Renal cortex interstitium (tissue), 11 donors: ENCODE measurements at regions not wholly inside any gene's neighbourhood (a gene's known extent, or its start where the extent isn't known, plus 50 kb on each side); places are given as distances from the start of the nearest gene placed in this dataset.

ENCODE experiments used
- DNase-seq, 11 donors: peaks; one replicate each; pipeline ENCODE4 v3.0.0-alpha.2; 2013; ENCODE audit warnings: low read depth in 9 of 11, low spot score in 4 of 11; ENCODE audit errors: extremely low read depth in 1 of 11

GRCh38 chr12:67519484-67520433 is 128.8 kb upstream of the DYRK2 start:
- DNase-seq = no peak

- DNase-seq = no peak
Measured at GRCh38 chr12:67520606-67521005, 127.9 kb upstream of the DYRK2 start.

DNA sequence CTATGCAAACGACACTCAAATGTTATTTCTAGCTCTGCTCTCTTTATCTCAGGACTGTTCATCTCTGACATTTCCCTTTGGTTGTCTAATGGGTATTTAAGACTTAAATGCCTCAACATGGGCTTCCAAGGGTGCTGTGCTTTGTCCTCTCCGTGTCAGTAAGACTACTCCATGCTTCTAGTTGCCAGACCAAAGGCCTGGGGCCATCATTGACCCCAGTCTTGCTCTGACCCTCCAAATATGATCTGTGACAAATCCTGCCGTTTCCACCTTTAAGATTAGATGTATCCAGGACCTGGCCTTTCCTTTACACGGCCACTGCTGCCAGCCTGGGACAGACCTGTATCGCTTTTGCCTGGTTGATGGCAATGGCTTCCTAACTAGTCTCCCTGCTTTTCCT is 126.3 kb upstream of the DYRK2 start:
- no peak for DNase-seq

- DNase-seq = no peak
Measured at GRCh38 chr12:67523538-67523937, 125.0 kb upstream of the DYRK2 start.

- no peak for DNase-seq
Measured at GRCh38 chr12:67524861-67525616, 123.5 kb upstream of the DYRK2 start.

DNA sequence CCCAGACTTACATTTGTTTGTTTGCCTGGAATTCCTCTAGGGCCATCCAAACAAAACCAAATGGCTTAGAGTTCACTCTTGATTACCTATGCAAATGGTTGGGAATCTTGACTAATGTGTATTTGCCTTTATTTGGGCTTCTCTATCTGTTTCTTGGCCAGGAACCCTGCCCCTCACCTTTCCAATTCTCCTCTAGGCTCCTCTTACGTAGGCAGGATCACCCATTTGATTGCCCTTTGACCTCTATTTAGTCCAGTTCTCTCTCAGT is 123.0 kb upstream of the DYRK2 start:
- DNase-seq = no peak

- DNase-seq = no peak
Measured at GRCh38 chr12:67526129-67526528, 122.4 kb upstream of the DYRK2 start.

DNA sequence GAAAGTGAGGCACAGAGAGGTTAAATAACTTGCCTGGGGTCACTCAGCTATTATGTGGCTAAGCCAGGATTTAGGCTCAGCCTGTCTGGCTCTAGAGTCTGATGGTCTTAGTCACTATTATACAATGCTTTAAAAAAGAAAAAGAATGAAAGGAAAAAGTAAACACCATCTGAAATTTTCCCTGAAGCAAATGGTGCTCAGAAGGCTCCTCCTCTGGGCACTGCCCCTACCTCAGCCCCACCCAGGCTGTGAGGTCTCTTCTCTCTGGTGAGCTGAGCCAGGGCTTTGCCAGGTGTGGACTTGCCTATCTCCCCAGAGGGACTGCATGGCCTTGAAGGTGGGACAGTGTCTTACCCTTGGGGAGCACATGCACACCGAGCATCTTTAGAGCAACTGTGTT is 117.5 kb upstream of the DYRK2 start:
- no peak for DNase-seq

DNA sequence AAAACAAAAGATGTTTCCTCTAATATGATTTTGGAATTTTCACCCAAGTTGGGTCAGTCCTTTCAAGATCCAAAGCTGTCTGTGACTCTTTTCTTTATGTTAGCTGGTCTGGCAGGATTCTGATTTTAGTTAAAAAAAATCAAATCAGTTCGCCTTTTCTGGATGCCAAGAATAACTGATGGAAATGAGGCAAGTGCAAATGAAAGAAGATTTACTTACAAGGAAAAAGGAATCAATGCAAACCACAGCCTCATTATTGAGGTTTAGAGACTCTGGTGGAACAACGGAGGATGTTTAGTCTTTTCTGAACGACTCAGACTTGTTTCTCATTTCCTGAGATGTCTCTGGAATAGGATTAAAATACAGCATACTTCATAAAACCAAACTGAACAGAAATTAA is 117.0 kb upstream of the DYRK2 start:
- no peak for DNase-seq

DNA sequence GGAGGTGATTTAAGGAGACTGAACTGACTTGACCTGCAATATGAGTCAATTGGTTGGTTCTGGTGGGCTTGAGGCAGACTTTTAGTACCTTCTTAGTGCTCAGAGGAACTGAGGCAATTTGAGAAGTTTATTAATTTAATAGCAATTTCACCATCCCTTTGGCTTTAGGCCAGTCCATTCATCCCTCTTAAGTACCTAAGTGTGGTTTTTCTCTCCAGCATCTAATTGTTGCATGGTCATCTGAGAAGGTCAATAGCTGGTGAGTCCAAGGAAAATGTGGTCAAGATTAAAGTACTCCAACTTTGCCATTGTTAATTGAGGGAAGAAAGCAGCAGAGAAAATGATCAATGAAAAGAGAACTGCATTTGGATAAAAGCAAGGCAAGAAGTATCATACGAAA is 115.4 kb upstream of the DYRK2 start:
- no peak for DNase-seq

- DNase-seq = no peak
Measured at GRCh38 chr12:67534046-67534445, 114.5 kb upstream of the DYRK2 start.

DNA sequence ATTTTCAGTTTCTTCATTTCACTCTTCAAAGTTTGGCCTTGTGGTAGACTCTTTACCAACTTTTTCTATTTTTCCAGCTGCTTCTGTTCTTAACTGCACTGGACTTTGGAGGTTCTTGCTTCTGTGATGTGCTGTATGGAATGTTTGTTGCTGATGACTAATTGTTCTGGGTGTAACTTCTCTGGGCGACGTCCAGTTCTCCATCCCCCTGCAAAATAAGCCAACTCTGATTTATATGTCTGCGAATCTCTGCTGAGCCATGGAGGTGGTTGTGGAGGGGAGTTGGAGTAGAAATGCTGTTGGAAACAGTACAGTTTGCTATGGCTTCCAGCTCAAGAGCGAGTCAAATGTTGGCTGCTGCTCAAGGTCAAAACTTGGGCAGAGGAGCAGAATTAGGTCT is 113.9 kb upstream of the DYRK2 start:
- DNase-seq = no peak

- no peak for DNase-seq
Measured at GRCh38 chr12:67535176-67535575, 113.4 kb upstream of the DYRK2 start.

- DNase-seq = no peak
Measured at GRCh38 chr12:67535971-67536370, 112.6 kb upstream of the DYRK2 start.

- no peak for DNase-seq
Measured at GRCh38 chr12:67539329-67539728, 109.2 kb upstream of the DYRK2 start.

DNA sequence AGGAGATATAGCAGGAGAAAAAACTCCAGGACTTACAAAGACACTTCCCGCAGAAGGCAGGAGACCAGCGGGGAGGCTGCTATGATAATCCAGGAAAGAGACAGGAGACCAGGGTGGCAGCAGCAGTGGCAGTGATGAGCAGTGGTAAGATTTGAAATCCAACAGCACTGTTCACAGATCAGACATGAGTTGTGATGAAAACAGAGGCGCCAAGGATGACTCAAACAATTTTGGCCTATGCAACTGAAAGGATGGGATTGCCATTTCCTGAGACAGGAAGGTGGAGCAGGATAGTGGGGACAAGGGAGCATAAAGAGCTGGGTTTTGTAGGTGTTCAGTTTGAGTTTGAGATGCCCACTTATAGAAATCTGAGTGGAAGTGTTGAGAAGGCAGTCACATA is 108.6 kb upstream of the DYRK2 start:
- DNase-seq = no peak

- no peak for DNase-seq
Measured at GRCh38 chr12:67540920-67541624, 107.5 kb upstream of the DYRK2 start.

DNA sequence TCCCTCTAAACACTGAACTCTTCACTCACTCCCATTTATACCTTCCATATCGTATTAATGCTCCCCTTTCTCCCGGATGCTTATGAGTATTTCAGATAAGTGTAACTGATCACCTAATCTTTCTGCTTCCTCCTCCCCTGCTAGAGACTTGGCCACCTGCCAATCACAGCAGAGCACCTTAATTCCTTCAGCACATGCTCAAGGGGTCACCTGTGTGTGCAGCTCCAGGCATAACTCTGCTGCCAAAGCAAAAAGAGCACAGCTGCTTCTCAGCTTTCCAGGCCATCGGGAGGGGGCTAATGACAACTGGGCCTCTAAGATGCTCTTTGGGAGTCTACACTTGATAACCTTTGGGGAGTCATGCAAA is 106.9 kb upstream of the DYRK2 start:
- DNase-seq = peak in 8 of 11 donors; percentile 9 to 38 (median 16)

- DNase-seq = no peak
Measured at GRCh38 chr12:67543021-67543770, 105.3 kb upstream of the DYRK2 start.
